ENCODE measurements at regions not wholly inside any gene's neighbourhood (a gene's known extent, or its start where the extent isn't known, plus 50 kb on each side); places are given as distances from the start of the nearest gene placed in this dataset.

DNA sequence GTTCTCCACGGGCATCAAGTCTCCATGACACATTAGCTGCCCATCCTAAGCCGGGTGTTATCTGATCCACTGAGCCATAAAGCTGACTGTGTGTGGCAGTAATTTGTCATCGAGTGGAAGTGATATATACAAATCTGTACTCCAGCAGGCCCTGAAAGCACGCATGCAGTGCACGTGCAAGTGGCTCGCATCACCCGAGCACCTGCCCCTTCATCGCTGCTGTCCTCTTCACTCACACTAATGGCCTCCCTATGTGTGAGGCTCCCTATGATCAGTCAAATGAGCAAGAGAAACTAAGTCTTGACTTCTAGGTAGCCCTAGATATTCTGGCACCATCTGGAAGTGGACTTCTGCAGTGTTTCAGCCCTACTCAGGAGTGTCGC lies 248.6 kb downstream of the MATN1 start:
- Histone ChIP-seq H3K4me3 (replicated peaks in 1 of 2; ENCODE audit: low read depth in 1 of 2, low read length in 2 of 2) (no peak overlapping the region), H3K9me3 (ENCODE audit: control insufficient read depth in 1 of 2, insufficient read depth in 1 of 2, low read depth in 1 of 2, low read length in 2 of 2) (no peaks in the 10 kb centered on the region), H3K27me3 (ENCODE audit: insufficient read depth, low read length) (peaks cover 16% of the 10 kb centered on the region), H3K27ac (ENCODE audit: low read depth, low read length) (no peak overlapping the region), H2AFZ (ENCODE audit: low read depth, low read length, poor library complexity, severe bottlenecking) (no peak overlapping the region), H3K36me3 (ENCODE audit: control insufficient read depth in 1 of 2, insufficient read depth in 2 of 2, low read length in 2 of 2) (no peaks in the 10 kb centered on the region), H3K9ac (ENCODE audit: low read length) (no peak overlapping the region), H3K9me2 (ENCODE audit: insufficient read depth) (no peaks in the 10 kb centered on the region), H3K4me2 (ENCODE audit: low read length) (no peak overlapping the region), H3K4me1 (ENCODE audit: control insufficient read depth in 1 of 2, insufficient read depth in 2 of 2, low read length in 2 of 2) (no peaks in the 10 kb centered on the region), H3K79me2 (ENCODE audit: insufficient read depth, low read length) (no peaks in the 10 kb centered on the region), H4K20me1 (ENCODE audit: insufficient read depth) (no peaks in the 10 kb centered on the region)
- ChIA-PET POLR2A (no interaction called here), RAD21 (ENCODE audit: low non-redundant PET in 1 of 2, low total read pairs in 2 of 2, uncharacterized antibody in 2 of 2, unreplicated experiment in 2 of 2) (no interaction called here), CTCF (no interaction called here)
- no TSS peak for BruUV-seq (replicated peaks)
- ATAC-seq (no peak), DNase-seq (ENCODE audit: low read depth, low spot score) (no peak)
- no peak for TF ChIP-seq EGR1 (IDR thresholded peaks at IDR 0.05; ENCODE audit: low read depth)
- TF ChIP-seq CBX3 (IDR thresholded peaks at IDR 0.05; ENCODE audit: low read depth): no peak
- TF ChIP-seq ZNF274 (IDR thresholded peaks at IDR 0.05; ENCODE audit: low read depth, low read length): no peak
- TF ChIP-seq POLR2A (IDR thresholded peaks at IDR 0.05; ENCODE audit: borderline replicate concordance, extremely low read depth, insufficient read depth, insufficient read length): no peak
- TF ChIP-seq EZH2 (IDR thresholded peaks at IDR 0.05): no peak
- no peak for TF ChIP-seq RAD21 (IDR thresholded peaks at IDR 0.05; ENCODE audit: low read depth)
- TF ChIP-seq, protein P1, sequence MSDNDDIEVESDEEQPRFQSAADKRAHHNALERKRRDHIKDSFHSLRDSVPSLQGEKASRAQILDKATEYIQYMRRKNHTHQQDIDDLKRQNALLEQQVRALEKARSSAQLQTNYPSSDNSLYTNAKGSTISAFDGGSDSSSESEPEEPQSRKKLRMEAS (IDR thresholded peaks at IDR 0.05): no peak
- TF ChIP-seq POLR2AphosphoS5 (IDR thresholded peaks at IDR 0.05; ENCODE audit: low read depth, low read length): no peak
- intact Hi-C loops (cut with micrococcal nuclease): no loop called here

DNA sequence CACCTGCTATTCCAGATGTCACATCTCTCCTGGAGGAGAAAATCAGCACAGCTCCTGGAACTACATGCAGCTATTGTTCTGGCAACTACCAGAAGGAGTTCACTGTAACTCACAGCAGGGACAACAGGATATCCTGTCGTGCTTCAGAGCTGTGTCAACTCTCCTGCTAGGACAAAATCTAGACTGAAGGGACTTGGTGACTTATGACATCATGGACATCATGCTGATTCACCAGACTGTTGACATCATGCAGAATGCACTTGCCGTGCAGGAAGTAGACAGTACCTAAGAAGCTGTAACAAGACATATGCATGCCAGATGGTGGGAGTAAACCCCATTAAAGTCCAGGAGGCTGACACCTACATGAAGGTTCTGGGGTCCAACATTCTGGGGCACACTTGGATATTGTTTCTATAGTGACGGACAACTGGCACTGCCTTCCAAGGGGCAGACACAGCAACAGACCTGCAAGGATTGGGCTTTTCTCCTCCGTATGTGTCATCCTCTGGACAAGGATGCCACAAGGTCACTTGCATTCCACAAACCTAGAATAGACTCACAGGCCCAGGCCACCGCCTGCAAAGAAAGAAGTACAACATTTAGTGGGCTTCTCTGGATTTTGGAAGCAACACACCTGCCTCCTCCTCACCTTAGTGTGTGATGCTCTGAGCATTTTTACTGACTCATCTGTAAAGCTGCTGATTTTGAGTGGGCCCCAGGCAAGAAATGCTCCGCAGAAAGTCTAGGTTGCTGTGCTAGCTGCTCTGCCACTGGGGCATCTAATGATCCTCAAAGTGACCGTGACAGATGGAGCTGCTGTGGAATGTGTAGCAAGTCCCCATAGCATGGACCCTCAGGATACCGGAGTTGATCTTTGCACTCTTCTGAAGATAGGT lies 249.2 kb downstream of the MATN1 start:
- H3K9me3 ChIP-seq (ENCODE audit: control insufficient read depth in 1 of 2, insufficient read depth in 1 of 2, low read depth in 1 of 2, low read length in 2 of 2): no peaks in the 10 kb centered on the region
- no peaks in the 10 kb centered on the region for H3K9me2 ChIP-seq (ENCODE audit: insufficient read depth)
- CTCF ChIA-PET: no interaction called here
- DNase-seq (ENCODE audit: low read depth, low spot score): no peak
- no peak overlapping the region for H2AFZ ChIP-seq (ENCODE audit: low read depth, low read length, poor library complexity, severe bottlenecking)
- RAD21 ChIA-PET (ENCODE audit: low non-redundant PET in 1 of 2, low total read pairs in 2 of 2, uncharacterized antibody in 2 of 2, unreplicated experiment in 2 of 2): no interaction called here
- no peak overlapping the region for H3K27ac ChIP-seq (ENCODE audit: low read depth, low read length)
- BruUV-seq (replicated peaks): no TSS peak
- H4K20me1 ChIP-seq (ENCODE audit: insufficient read depth): no peaks in the 10 kb centered on the region
- intact Hi-C loops (cut with micrococcal nuclease): no loop called here
- no peak overlapping the region for H3K4me3 ChIP-seq (replicated peaks in 1 of 2; ENCODE audit: low read depth in 1 of 2, low read length in 2 of 2)
- H3K27me3 ChIP-seq (ENCODE audit: insufficient read depth, low read length): peaks cover 16% of the 10 kb centered on the region
- TF ChIP-seq, protein P2, sequence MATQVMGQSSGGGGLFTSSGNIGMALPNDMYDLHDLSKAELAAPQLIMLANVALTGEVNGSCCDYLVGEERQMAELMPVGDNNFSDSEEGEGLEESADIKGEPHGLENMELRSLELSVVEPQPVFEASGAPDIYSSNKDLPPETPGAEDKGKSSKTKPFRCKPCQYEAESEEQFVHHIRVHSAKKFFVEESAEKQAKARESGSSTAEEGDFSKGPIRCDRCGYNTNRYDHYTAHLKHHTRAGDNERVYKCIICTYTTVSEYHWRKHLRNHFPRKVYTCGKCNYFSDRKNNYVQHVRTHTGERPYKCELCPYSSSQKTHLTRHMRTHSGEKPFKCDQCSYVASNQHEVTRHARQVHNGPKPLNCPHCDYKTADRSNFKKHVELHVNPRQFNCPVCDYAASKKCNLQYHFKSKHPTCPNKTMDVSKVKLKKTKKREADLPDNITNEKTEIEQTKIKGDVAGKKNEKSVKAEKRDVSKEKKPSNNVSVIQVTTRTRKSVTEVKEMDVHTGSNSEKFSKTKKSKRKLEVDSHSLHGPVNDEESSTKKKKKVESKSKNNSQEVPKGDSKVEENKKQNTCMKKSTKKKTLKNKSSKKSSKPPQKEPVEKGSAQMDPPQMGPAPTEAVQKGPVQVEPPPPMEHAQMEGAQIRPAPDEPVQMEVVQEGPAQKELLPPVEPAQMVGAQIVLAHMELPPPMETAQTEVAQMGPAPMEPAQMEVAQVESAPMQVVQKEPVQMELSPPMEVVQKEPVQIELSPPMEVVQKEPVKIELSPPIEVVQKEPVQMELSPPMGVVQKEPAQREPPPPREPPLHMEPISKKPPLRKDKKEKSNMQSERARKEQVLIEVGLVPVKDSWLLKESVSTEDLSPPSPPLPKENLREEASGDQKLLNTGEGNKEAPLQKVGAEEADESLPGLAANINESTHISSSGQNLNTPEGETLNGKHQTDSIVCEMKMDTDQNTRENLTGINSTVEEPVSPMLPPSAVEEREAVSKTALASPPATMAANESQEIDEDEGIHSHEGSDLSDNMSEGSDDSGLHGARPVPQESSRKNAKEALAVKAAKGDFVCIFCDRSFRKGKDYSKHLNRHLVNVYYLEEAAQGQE (IDR thresholded peaks at IDR 0.05; ENCODE audit: low read depth): no peak
- POLR2A ChIA-PET: no interaction called here
- no peak overlapping the region for H3K9ac ChIP-seq (ENCODE audit: low read length)
- no peaks in the 10 kb centered on the region for H3K36me3 ChIP-seq (ENCODE audit: control insufficient read depth in 1 of 2, insufficient read depth in 2 of 2, low read length in 2 of 2)
- H3K79me2 ChIP-seq (ENCODE audit: insufficient read depth, low read length): no peaks in the 10 kb centered on the region
- H3K4me2 ChIP-seq (ENCODE audit: low read length): no peak overlapping the region
- H3K4me1 ChIP-seq (ENCODE audit: control insufficient read depth in 1 of 2, insufficient read depth in 2 of 2, low read length in 2 of 2): no peaks in the 10 kb centered on the region
- no peak for ATAC-seq

Measured in HCT116 (cell line).